A673 (cell line): ENCODE measurements at regions not wholly inside any gene's neighbourhood (a gene's known extent, or its start where the extent isn't known, plus 50 kb on each side); places are given as distances from the start of the nearest gene placed in this dataset.

Experiments used
- BruUV-seq: library from RNA; stranded (reverse); fragments of 400-500 nt; replicated peaks from 2 replicates; lab custom pipeline; 2021; lab: Mats Ljungman, UMichigan
- CTCF ChIA-PET: fragments of 300-600 bp; sonication (Branson Sonifier 250); formaldehyde crosslinking; loops from one replicate; lab custom pipeline; 2022; ENCODE audit warnings: antibody characterized with exemption; lab: Charles Lee
- POLR2A ChIA-PET: fragments of 300-600 bp; sonication (Branson Sonifier 250); formaldehyde crosslinking; loops from one replicate; lab custom pipeline; 2022; ENCODE audit warnings: antibody characterized with exemption; ENCODE audit not compliant: low non-redundant PET; lab: Charles Lee
- DNase-seq: peaks from one replicate; pipeline ENCODE4 v3.0.0-alpha.2; 2015; ENCODE audit warnings: low spot score
- H3K27ac ChIP-seq: fragments of 200-600 bp; sonication (generic); 2 replicates; pipeline ENCODE4 v1.5.1; 2016; ENCODE audit warnings: mixed run types, low read depth, mild to moderate bottlenecking, mixed read lengths, antibody characterized with exemption, low read length; ENCODE audit not compliant: poor library complexity, severe bottlenecking
- H3K27me3 ChIP-seq: fragments of 200-600 bp; sonication (generic); replicated peaks from 2 replicates; pipeline ENCODE4 v1.6.1; 2017; ENCODE audit warnings: mixed run types, low read depth, mild to moderate bottlenecking, mixed read lengths, antibody characterized with exemption, low read length; ENCODE audit not compliant: insufficient read depth, poor library complexity
- H3K36me3 ChIP-seq: fragments of 200-600 bp; sonication (generic); 2 replicates; pipeline ENCODE4 v1.6.1; 2016; ENCODE audit warnings: mixed run types, mild to moderate bottlenecking, mixed read lengths, antibody characterized with exemption, low read length; ENCODE audit not compliant: insufficient read depth, poor library complexity, severe bottlenecking
- H3K4me1 ChIP-seq: fragments of 200-600 bp; sonication (generic); 2 replicates; pipeline ENCODE4 v1.6.1; 2017; ENCODE audit warnings: mixed run types, mild to moderate bottlenecking, mixed read lengths, antibody characterized with exemption, low read length; ENCODE audit not compliant: insufficient read depth, poor library complexity, severe bottlenecking
- H3K4me3 ChIP-seq: fragments of 200-600 bp; sonication (generic); 2 replicates; pipeline ENCODE4 v1.5.1; 2016; ENCODE audit warnings: low read depth, mixed run types, mild to moderate bottlenecking, mixed read lengths, low read length; ENCODE audit not compliant: poor library complexity, severe bottlenecking
- H3K9me3 ChIP-seq: fragments of 200-600 bp; sonication (generic); 2 replicates; pipeline ENCODE4 v1.6.1; 2016; ENCODE audit warnings: mixed run types, low read depth, mild to moderate bottlenecking, mixed read lengths, antibody characterized with exemption, low read length; ENCODE audit not compliant: poor library complexity, severe bottlenecking
- CTCF ChIP-seq: fragments of 300-800, 200-600 bp; sonication (generic); conservative IDR thresholded peaks from 2 replicates; pipeline ENCODE4 v1.5.1; 2017; ENCODE audit warnings: low read depth, mild to moderate bottlenecking, antibody characterized with exemption, low read length, moderate library complexity, mixed read lengths
- EZH2 ChIP-seq: fragments of 200-600 bp; sonication (generic); IDR thresholded peaks from 2 replicates; pipeline ENCODE4 v1.6.1; 2017; ENCODE audit warnings: borderline replicate concordance, low read depth, mild to moderate bottlenecking, mixed read lengths, antibody characterized with exemption, low read length; ENCODE audit not compliant: poor library complexity, severe bottlenecking
- intact Hi-C: fragments of 100-400 bp; cut with micrococcal nuclease; formaldehyde crosslinking; loops from one replicate; pipeline ENCODE4 v1.10.0; 2022; ENCODE audit not compliant: unreplicated experiment

- ChIA-PET POLR2A (no interaction called here), CTCF (no interaction called here)
- H3K4me1 ChIP-seq: no peaks in the 10 kb centered on the region
- H3K27ac ChIP-seq: no peak overlapping the region
- no peaks in the 10 kb centered on the region for H3K36me3 ChIP-seq
- H3K27me3 ChIP-seq: no peaks in the 10 kb centered on the region
- TF ChIP-seq CTCF: no peak
- no peak for TF ChIP-seq EZH2
- DNase-seq: no peak
- H3K4me3 ChIP-seq: no peak overlapping the region
- no TSS peak for BruUV-seq
- intact Hi-C loops: no loop called here
- no peaks in the 10 kb centered on the region for H3K9me3 ChIP-seq
Observed at GRCh38 chr13:83333614-83334388, 548.5 kb downstream of the SLITRK1 start.

GRCh38 chr13:83332751-83333150 lies 549.5 kb downstream of the SLITRK1 start:
- BruUV-seq: no TSS peak
- POLR2A ChIA-PET: no interaction called here
- CTCF ChIA-PET: no interaction called here

GRCh38 chr13:83327091-83327490 lies 555.2 kb downstream of the SLITRK1 start:
- peak; percentile 62 for DNase-seq
- Histone ChIP-seq H3K27ac (no peak overlapping the region), H3K4me3 (no peak overlapping the region), H3K36me3 (no peaks in the 10 kb centered on the region), H3K4me1 (no peaks in the 10 kb centered on the region), H3K9me3 (no peaks in the 10 kb centered on the region), H3K27me3 (no peaks in the 10 kb centered on the region)
- intact Hi-C loops: no loop called here
- CTCF ChIA-PET: no interaction called here
- POLR2A ChIA-PET: no interaction called here
- no peak for TF ChIP-seq EZH2
- TF ChIP-seq CTCF: no peak
- BruUV-seq: no TSS peak

More at GRCh38 chr13:83332751-83333150, 549.5 kb downstream of the SLITRK1 start:
- no peak for TF ChIP-seq CTCF
- TF ChIP-seq EZH2: no peak
- Histone ChIP-seq H3K4me3 (no peak overlapping the region), H3K27ac (no peak overlapping the region), H3K9me3 (no peaks in the 10 kb centered on the region), H3K27me3 (no peaks in the 10 kb centered on the region), H3K4me1 (no peaks in the 10 kb centered on the region), H3K36me3 (no peaks in the 10 kb centered on the region)
- intact Hi-C loops: no loop called here
- DNase-seq: no peak
